ENCODE measurements at regions not wholly inside any gene's neighbourhood (a gene's known extent, or its start where the extent isn't known, plus 50 kb on each side); places are given as distances from the start of the nearest gene placed in this dataset.
"Not testable (repeated sequence)": the region's sequence is repeated elsewhere in the genome, so short reads cannot be mapped to it uniquely, and the experiment has no call there.

- no peak for DNase-seq
These were observed 129.7 kb upstream of the ZBTB40 start for GRCh38 chr1:22321917-22322316.

DNA sequence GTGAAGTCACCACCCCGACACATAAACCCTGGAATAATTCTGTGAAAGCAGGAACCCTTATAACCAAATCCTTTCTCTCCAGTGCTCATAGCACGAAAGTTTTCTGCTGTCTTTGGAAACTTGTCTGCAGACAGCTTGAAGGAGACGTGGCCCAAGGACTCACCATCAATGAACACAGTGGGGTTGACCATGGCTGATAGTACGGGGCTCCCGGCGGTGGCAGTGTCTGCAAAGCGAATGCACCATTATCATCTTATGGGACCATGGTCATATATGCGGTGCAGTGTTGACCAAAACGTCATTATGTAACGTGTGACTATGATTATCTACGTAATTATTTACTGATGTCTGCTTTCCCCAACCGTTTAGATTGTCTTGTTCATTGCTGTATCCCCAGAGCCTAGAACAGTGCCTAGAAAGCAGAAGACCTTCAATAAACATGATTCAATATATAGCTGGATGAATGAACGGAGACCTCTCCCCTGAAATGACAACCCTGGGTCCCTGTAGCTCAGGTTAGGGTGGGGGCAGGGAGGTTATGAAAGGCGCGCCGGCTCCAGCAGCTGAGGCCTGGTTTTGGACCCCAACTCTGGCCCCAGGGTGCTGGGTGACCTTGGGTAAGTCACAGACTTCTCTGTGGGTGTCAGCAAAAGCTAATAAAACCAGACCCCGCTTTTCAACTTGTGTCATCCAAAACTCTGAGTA lies 128.4 kb upstream of the ZBTB40 start:
- DNase-seq: no peak

DNA sequence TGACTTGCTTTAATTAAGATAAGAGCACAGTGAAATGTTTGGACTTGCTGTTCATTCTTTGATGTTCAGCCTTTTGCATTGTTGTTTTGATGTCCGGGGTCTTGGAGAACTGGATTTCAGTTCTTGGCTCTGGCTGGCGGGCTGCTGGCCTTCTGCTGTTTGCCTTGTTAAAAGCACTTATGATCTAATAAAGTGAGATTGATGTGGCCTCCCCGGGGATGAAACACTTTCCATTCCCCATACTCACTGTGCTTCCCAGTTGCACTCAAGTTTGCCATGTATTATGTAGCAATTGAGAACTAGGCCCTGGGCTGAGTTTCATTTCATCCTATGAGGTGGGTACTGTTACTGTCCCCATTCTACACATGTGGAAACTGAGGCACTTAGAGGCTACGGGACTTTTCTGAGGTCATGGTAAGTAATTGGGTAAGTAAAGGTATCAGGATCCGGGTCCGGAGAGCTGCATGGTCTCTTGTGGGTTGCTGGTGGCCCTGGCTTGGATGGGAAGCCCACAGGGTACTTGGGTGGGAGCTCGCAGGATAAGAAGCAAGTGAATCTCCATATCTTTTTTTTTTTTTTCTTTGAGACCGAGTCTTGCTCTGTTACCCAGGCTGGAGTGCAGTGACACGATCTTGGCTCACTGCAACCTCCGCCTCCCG lies 127.7 kb upstream of the ZBTB40 start:
- no peak for DNase-seq

DNA sequence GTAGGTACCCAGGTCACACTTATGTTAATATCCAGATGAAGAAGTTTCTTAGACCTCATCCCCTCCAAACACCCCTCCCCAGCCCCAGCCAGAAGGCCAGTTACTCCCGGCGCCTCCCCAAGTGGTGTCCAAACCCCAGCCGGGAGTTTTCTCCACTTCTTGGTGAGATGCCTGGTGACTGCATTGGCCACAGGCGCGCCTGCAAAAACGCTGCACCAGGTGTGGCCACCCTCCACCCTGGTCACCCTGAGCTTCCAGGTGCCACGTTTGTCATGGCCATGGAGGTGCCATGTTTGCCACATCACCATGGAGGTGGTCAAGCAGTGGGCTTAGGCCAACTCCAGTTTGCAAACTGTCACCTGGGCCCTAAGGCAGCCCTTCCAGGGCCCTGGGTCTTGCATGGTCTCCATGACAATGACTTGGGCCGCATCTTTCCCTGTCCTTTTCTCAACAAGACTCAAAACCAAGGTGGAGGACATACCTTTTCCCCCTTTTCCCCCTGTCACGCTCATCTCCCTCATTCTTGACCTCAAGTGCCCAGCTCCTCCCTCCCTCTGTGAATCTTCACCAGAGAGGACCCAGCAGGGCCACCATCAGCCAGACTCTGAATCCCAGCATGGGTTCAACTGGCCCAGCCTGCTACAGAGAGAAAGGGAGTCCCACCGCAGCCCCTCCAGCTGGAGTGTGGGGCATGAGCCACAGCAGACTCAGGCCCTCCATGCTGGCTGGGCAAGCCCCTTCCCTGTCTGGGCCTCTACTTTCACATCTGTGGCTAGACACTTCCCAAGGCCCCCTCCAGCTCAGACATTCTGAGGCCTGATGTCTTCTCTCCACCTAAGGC lies 125.9 kb upstream of the ZBTB40 start:
- no peak for DNase-seq

GRCh38 chr1:22326372-22326915 lies 125.2 kb upstream of the ZBTB40 start:
- no peak for DNase-seq

DNA sequence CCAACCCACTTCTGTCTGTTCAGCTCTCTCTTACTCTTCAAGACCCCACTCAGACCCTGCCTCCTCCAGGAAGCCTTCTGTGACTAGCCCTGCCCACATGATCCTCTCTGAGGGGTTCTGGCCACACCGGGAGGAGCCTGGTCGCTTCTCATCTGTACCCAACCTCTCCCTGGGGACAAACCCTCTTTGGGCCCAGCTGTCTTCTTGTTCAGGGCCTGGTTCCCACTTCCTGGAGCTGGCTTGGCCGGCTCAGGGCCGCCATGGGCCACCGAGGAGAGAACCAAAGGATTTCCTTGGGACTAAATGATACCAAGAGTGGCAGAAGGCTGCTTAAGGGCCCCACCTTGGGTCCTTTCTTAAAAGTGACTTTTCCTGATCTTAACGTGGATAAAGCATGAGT lies 124.7 kb upstream of the ZBTB40 start:
- no peak for DNase-seq

GRCh38 chr1:22327411-22327810 lies 124.2 kb upstream of the ZBTB40 start:
- no peak for DNase-seq

GRCh38 chr1:22328331-22329147 lies 123.1 kb upstream of the ZBTB40 start:
- DNase-seq: no peak

DNA sequence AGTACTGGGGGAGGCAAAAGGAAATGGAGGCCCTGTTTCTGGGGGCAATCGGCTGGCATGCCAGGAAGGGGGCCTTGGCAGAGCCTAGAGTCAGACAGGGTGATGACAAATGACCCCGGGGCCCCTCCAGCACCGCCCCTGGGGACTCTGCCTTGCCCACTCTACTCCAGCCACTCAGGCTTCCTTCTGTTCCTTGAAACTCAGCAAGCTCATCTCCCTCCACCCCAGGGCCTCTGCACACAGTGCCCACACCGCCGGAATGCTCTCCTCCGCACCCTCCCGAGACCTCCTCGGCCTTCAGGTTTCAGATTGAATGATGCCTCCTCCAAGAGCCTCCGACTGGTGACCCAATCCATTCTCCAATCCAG lies 122.5 kb upstream of the ZBTB40 start:
- no peak for DNase-seq

- DNase-seq: no peak
These were observed 121.4 kb upstream of the ZBTB40 start for GRCh38 chr1:22330092-22330759.

- no peak for DNase-seq
These were observed 120.9 kb upstream of the ZBTB40 start for GRCh38 chr1:22330760-22331119.

DNA sequence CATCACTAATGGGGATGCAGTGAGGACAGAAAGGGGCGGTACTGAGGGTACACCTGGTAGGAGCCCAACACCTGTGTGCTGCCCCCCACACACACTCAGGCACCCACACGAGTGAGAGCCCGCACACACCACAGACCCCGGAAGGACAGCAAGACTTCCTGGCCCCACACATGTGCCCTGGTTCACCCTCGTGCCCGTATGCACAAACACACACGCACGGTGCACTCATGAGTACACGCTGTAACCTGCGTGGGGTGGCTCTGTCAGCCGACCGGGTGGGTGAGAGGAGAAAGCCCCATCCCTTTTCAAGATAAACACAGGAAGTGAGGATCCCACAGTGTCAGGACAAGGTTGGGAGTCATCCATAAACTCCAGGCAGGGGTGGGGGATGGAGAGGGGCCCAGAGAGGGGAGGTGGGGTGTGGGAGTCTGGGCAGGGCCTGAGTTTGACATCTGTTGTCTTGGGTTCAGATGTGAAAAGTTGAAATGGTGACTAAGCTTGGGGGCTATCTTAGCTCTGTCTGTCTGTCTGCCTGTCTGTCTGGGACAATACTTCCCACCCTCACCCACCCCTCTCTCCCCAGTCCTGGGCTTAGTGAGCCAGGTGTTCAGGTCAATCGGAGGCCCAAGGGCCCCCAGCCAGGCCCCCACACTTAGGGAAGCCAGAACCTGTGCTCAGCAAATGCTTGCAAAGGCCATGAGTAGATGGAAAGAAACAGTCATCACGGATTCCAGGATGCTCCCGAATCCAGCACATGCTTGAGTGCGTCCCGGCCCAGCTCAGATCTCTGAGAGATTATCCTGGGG lies 119.8 kb upstream of the ZBTB40 start:
- no peak for DNase-seq

DNA sequence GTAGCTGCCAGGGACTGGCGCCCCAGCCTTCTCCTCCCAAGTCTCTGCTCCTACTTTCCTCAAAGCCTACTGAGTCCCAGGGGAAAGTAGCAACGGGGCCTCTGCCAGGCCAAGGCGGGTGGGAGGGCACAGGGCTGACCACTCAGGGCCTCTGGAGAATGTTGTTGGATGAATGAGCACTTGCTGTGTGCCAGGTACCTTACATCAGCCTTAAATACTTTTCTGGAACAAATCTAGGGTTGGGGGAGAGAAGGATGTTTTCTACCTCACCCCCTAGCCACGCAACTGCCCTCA lies 119.3 kb upstream of the ZBTB40 start:
- DNase-seq: no peak

GRCh38 chr1:22332795-22333499 lies 118.7 kb upstream of the ZBTB40 start:
- no peak for DNase-seq

DNA sequence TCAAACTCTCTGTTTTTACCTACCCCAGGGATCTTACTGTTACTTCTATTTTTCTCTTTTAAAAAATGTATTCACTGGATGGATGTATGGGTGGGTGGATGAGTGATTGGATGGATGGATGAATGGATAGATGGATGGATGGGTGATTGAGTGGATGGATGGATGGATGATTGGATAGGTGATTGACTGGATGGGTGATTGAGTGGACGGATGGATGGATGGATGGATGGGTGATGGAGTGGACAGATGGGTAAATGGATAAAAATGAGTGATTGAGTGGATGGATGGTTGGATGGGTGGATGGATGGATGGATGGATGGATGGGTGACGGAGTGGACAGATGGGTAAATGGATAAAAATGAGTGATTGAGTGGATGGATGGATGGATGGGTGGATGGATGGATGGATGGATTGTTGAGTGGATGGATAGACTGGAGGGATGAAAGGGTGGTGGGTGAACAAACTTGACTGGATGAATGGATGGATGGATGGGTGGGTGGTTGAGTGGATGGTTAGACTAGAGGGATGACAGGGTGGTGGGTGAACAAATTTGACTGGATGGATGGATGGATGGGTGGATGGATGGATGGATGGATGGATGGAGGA lies 118.0 kb upstream of the ZBTB40 start:
- DNase-seq: no peak

- no peak for DNase-seq
These were observed 116.6 kb upstream of the ZBTB40 start for GRCh38 chr1:22334860-22335550.

DNA sequence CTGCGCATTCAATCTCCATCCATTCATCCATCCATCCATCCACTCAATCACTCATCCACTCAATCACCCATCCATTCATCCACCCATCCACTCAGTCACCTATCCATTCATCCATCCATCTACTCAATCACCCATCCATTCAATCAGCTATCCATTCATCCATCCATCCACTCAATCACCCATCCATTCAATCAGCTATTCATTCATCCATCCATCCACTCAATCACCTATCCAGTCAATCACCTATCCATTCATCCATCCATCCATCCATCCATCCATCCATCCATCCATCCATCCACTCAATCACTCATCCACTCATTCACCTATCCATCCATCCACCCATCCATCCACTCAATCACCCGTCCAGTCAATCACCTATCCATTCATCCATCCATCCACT lies 115.4 kb upstream of the ZBTB40 start:
- DNase-seq: not testable (repeated sequence)

DNA sequence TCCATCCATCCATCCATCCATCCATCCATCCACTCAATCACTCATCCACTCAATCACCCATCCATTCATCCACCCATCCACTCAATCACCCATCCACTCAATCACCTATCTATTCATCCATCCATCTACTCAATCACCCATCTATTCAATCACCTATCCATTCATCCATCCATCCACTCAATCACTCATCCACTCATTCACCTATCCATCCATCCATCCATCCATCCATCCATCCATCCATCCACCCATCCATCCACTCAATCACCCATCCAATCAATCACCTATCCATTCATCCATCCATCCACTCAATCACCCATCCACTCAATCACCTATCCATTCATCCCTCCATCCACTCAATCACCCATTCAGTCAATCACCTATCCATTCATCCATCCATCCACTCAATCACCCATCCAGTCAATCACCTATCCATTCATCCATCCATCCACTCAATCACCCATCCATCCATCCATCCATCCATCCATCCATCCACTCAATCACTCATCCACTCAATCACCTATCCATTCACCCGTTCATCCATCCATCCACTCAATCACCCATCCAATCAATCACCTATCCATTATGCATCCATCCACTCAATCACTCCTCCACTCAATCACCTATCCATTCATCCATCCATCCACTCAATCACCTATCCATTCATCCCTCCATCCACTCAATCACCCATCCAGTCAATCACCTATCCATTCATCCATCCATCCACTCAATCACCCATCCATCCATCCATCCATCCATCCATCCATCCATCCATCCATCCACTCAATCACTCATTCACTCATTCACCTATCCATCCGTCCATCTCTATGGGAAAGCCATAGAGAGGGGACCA lies 114.7 kb upstream of the ZBTB40 start:
- not testable (repeated sequence) for DNase-seq
